ENCODE measurements at regions not wholly inside any gene's neighbourhood (a gene's known extent, or its start where the extent isn't known, plus 50 kb on each side); places are given as distances from the start of the nearest gene placed in this dataset.

GRCh38 chr2:7182525-7182924 is 265.3 kb downstream of the RNF144A start:
- TF ChIP-seq, protein P1, sequence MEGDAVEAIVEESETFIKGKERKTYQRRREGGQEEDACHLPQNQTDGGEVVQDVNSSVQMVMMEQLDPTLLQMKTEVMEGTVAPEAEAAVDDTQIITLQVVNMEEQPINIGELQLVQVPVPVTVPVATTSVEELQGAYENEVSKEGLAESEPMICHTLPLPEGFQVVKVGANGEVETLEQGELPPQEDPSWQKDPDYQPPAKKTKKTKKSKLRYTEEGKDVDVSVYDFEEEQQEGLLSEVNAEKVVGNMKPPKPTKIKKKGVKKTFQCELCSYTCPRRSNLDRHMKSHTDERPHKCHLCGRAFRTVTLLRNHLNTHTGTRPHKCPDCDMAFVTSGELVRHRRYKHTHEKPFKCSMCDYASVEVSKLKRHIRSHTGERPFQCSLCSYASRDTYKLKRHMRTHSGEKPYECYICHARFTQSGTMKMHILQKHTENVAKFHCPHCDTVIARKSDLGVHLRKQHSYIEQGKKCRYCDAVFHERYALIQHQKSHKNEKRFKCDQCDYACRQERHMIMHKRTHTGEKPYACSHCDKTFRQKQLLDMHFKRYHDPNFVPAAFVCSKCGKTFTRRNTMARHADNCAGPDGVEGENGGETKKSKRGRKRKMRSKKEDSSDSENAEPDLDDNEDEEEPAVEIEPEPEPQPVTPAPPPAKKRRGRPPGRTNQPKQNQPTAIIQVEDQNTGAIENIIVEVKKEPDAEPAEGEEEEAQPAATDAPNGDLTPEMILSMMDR (conservative IDR thresholded peaks at IDR 0.05; ENCODE audit: low read length), result no peak
- TF ChIP-seq EZH2phosphoT487 (IDR thresholded peaks at IDR 0.05; ENCODE audit: borderline replicate concordance), result no peak

Measured in Loucy (cell line).